C4-2B (cell line): ENCODE measurements at regions not wholly inside any gene's neighbourhood (a gene's known extent, or its start where the extent isn't known, plus 50 kb on each side); places are given as distances from the start of the nearest gene placed in this dataset.

Source experiments
- ZFX ChIP-seq: fragments of 450-650 bp; IDR thresholded peaks from 2 replicates; pipeline ENCODE4 v1.6.1; 2017
- TF ChIP-seq, protein P1 (sequence below): fragments of 450-650 bp; conservative IDR thresholded peaks from 2 replicates; pipeline ENCODE4 v1.5.1; 2017; ENCODE audit warnings: mild to moderate bottlenecking

DNA sequence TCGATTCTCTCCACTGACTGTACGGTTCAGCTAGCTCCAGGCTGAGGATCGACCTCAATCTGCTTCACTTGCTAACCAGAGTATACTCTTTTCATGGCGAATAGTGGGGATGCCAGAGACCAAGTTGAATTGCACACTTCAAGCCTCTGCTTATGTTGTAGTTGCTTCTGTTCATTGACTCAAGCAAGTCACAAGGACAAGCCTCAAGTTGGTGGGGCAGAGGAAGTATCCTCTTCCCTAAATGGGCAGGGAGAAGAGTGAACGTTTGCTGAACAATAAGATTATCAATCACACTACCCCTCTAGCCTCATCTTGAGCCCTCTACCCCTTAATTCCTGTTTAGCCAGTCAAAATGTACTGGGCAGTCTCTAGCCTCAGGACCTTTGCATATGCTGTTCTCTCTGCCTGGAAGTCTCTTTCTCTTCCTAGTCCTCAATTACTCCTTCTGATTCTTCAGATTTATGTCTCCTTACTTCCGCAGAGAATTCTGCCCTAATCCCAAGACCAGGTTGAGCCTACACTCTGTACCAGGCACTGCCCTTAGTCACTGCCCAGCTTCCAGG, 390.4 kb upstream of the PROK2 start:
- TF ChIP-seq, protein P1, sequence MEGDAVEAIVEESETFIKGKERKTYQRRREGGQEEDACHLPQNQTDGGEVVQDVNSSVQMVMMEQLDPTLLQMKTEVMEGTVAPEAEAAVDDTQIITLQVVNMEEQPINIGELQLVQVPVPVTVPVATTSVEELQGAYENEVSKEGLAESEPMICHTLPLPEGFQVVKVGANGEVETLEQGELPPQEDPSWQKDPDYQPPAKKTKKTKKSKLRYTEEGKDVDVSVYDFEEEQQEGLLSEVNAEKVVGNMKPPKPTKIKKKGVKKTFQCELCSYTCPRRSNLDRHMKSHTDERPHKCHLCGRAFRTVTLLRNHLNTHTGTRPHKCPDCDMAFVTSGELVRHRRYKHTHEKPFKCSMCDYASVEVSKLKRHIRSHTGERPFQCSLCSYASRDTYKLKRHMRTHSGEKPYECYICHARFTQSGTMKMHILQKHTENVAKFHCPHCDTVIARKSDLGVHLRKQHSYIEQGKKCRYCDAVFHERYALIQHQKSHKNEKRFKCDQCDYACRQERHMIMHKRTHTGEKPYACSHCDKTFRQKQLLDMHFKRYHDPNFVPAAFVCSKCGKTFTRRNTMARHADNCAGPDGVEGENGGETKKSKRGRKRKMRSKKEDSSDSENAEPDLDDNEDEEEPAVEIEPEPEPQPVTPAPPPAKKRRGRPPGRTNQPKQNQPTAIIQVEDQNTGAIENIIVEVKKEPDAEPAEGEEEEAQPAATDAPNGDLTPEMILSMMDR, result no peak
- TF ChIP-seq ZFX, result no peak
